IgD-negative memory B cell (primary cell): ENCODE measurements at regions not wholly inside any gene's neighbourhood (a gene's known extent, or its start where the extent isn't known, plus 50 kb on each side); places are given as distances from the start of the nearest gene placed in this dataset.
A peak's percentile ranks its signal among the peaks of the same experiment; 100 is the strongest.
"Not testable (repeated sequence)": the region's sequence is repeated elsewhere in the genome, so short reads cannot be mapped to it uniquely, and the experiment has no call there.

ENCODE experiments used
- H3K27ac Mint-ChIP-seq, 3 donors: one replicate each; pipeline ENCODE4 v1.8.0; 2020 to 2022; ENCODE audit warnings: mild to moderate bottlenecking in 3 of 3, mixed read lengths in 3 of 3, moderate library complexity in 1 of 3
- H3K27me3 Mint-ChIP-seq: one replicate; pipeline ENCODE4 v1.8.0; 2021; ENCODE audit warnings: mixed read lengths
- H3K36me3 Mint-ChIP-seq: one replicate; pipeline ENCODE4 v1.8.0; 2020; ENCODE audit warnings: mild to moderate bottlenecking, mixed read lengths
- H3K4me1 Mint-ChIP-seq, 3 donors: one replicate each; pipeline ENCODE4 v1.8.0; 2020 to 2022; ENCODE audit warnings: mixed read lengths in 3 of 3, mild to moderate bottlenecking in 1 of 3
- H3K4me3 Mint-ChIP-seq, 4 donors: one replicate each; pipeline ENCODE4 v1.8.0; 2020 to 2022; ENCODE audit warnings: mild to moderate bottlenecking in 4 of 4, mixed read lengths in 4 of 4, moderate library complexity in 3 of 4
- H3K9me3 Mint-ChIP-seq, 3 donors: one replicate each; pipeline ENCODE4 v1.8.0; 2020 to 2021; ENCODE audit warnings: mixed read lengths in 3 of 3, mild to moderate bottlenecking in 1 of 3

DNA sequence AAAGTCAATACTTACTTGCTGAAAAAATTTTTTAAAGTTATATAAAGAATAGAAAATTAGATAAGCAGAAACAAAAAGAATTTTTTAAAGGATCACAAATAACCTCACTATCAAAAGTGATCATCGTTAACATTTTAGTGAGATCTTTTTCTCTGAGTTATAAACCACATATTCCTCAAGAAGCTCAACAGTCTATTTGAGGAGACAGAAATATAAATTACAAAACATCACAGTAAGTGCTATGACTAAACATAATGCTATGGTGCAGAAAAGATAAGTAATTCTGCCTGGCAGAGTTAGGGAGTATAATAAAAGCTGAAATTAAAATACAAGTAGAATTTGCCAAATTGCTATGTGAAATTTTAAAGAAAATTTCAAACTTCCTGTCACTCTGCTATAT is 226.7 kb downstream of the LMBRD1 start:
- H3K4me3 Mint-ChIP-seq: no peak overlapping the region
- H3K27ac Mint-ChIP-seq: no peak overlapping the region
- no peaks in the 10 kb centered on the region for H3K4me1 Mint-ChIP-seq
- no peaks in the 10 kb centered on the region for H3K36me3 Mint-ChIP-seq
- H3K9me3 Mint-ChIP-seq: peaks cover 0 to 6% (median 4%) of the 10 kb centered on the region in 3 donors
- peaks cover 2% of the 10 kb centered on the region for H3K27me3 Mint-ChIP-seq

DNA sequence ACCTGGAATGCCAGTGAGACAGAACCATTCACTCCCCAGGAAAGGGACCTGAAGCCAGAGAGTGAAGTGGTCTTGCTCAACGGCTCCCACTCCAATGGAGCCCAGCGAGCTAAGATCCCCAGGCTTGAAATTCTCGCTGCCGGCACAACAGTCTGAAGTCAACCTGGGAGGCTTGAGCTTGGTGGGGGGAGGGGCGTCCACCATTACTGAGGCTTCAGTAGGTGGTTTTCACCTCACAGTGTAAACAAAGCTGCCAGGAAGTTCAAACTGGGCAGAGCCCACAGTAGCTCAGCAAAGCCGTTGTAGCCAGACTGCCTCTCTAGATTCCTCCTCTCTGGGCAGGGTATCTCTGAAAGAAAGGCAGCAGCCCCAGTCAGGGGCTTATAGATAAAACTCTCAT is 236.2 kb downstream of the LMBRD1 start:
- not testable (repeated sequence) for H3K4me3 Mint-ChIP-seq, H3K36me3 Mint-ChIP-seq, H3K4me1 Mint-ChIP-seq, H3K9me3 Mint-ChIP-seq, H3K27me3 Mint-ChIP-seq, H3K27ac Mint-ChIP-seq

DNA sequence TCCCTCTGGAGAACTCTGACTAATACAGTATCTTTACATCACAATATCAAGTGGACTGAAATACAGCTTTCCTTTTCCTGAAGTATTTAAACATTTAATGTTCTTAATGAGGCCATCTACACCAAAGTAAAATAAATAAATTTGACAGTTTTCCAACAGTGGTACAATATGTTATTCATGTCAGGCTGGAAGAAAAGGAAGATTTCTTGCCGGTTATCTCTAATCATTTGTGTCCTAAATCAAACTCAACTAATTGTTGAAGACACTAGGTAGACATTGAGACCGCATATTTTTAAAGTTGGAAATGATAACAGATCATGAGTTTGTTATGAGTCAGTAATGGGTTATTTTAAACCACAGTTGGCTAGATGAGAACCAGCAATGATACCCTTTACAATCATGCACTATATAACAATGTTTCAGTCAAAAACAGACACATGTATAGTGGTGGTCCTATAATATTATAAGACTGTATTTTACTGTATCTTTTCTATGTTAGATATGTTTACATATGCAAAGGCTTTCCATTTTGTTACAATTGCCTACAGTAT is 241.6 kb downstream of the LMBRD1 start:
- Mint-ChIP-seq H3K9me3 (peaks cover 0 to 4% (median 3%) of the 10 kb centered on the region in 3 donors), H3K4me1 (no peaks in the 10 kb centered on the region), H3K36me3 (no peaks in the 10 kb centered on the region), H3K27ac (no peak overlapping the region), H3K4me3 (no peak overlapping the region), H3K27me3 (no peaks in the 10 kb centered on the region)

DNA sequence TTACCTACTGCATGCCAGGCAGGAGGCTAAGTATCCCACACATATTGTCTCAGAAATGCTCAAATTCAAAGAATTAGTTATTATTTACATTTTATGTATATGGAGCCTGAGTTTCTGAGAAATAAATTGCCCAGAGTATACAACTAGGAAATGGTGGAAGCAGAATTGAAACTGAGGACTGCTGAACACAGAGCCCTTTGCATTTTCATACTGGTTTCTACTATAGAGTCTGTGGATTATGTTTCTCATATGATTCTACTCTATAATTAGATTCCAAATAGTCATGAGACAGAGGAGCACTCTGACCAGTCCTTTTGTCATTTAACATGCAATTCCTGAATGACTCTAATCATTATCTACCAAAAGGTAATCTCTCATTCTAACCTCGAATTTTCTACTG is 254.3 kb downstream of the LMBRD1 start:
- Mint-ChIP-seq H3K4me1 (no peaks in the 10 kb centered on the region), H3K27ac (no peak overlapping the region), H3K4me3 (no peak overlapping the region), H3K27me3 (peaks cover 3% of the 10 kb centered on the region), H3K9me3 (peaks cover 0 to 2% (median 0%) of the 10 kb centered on the region in 3 donors), H3K36me3 (no peaks in the 10 kb centered on the region)

DNA sequence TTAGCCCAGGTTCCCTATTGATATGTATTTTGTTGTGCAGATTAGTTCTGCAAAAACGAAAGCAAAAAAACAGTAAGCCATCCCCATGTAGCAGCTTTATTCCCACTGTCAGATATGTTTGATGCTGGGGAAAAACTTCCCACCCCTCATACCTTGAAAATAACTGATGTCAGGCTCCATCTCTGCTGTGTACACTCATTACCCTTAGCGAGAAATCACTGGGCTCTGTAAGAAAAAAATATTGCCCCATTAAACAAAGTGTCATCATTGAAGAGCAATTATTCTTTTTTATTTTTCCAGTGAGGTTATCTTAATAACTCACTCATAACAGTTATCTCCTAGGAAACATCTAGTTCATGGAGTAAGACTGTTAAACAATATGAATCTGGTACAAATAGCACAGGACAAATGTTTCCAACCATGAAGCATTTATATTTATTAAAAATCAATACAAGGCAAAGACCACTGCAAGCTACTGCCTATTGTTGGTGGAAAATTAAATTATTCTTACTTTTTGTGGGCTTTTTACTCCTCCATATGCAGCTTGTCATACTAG is 268.8 kb downstream of the LMBRD1 start:
- H3K36me3 Mint-ChIP-seq: no peaks in the 10 kb centered on the region
- no peak overlapping the region for H3K4me3 Mint-ChIP-seq
- H3K27me3 Mint-ChIP-seq: no peaks in the 10 kb centered on the region
- H3K9me3 Mint-ChIP-seq: no peaks in the 10 kb centered on the region
- H3K4me1 Mint-ChIP-seq: no peaks in the 10 kb centered on the region
- no peak overlapping the region for H3K27ac Mint-ChIP-seq

DNA sequence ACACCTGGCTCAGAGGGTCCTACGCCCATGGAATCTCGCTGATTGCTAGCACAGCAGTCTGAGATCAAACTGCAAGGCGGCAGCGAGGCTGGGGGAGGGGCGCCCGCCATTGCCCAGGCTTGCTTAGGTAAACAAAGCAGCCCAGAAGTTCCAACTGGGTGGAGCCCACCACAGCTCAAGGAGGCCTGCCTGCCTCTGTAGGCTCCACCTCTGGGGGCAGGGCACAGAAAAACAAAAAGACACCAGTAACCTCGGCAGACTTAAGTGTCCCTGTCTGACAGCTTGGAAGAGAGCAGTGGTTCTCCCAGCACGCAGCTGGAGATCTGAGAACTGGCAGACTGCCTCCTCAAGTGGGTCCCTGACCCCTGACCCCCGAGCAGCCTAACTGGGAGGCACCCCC is 281.3 kb downstream of the LMBRD1 start:
- not testable (repeated sequence) for H3K27me3 Mint-ChIP-seq, H3K4me3 Mint-ChIP-seq, H3K9me3 Mint-ChIP-seq, H3K27ac Mint-ChIP-seq, H3K4me1 Mint-ChIP-seq, H3K36me3 Mint-ChIP-seq

DNA sequence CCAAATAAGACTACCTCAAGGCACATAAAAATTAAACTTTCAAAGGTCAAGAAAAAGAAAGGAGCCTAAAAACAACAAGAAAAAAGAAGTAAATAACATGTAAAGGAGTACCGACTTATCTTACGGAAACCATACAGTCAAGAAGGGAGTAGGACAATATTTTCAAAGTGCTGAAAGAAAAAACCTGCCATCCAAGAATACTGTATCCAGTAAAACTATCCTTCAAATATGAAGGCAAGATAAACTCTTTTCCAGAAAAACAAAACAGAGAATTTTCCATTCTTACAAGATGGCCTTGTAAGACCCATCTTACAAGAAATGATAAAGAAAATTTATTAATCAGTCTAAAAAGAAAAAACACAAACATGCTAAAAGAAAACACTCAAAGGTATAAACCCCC is 302.2 kb downstream of the LMBRD1 start:
- H3K27me3 Mint-ChIP-seq: peaks cover 2% of the 10 kb centered on the region
- no peak overlapping the region for H3K4me3 Mint-ChIP-seq
- no peak overlapping the region for H3K27ac Mint-ChIP-seq
- H3K4me1 Mint-ChIP-seq: no peaks in the 10 kb centered on the region
- peaks cover 3 to 16% (median 3%) of the 10 kb centered on the region in 3 donors for H3K9me3 Mint-ChIP-seq
- H3K36me3 Mint-ChIP-seq: no peaks in the 10 kb centered on the region

DNA sequence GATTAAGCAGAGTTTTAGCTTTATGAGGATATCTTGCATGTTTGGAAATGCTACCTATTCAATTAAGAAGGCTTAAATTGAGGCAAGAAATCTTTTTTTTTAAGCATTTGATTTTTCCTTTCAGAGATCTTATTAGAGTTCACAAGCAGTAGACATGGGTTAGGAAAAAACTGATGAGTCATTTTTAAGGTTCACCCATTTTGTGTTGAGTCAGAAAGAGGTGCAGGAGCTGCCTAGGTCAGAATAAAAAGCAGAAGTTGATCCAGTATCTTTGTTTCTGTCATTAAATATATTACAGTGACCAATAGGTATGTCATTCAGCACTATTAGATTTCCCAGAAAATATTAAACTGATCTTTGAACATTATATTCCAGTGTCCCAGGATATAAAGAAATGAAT is 306.8 kb downstream of the LMBRD1 start:
- no peaks in the 10 kb centered on the region for H3K36me3 Mint-ChIP-seq
- H3K9me3 Mint-ChIP-seq: peaks cover 3 to 34% (median 5%) of the 10 kb centered on the region in 3 donors
- no peak overlapping the region for H3K4me3 Mint-ChIP-seq
- peaks cover 4% of the 10 kb centered on the region for H3K27me3 Mint-ChIP-seq
- no peak overlapping the region for H3K27ac Mint-ChIP-seq
- no peaks in the 10 kb centered on the region for H3K4me1 Mint-ChIP-seq

DNA sequence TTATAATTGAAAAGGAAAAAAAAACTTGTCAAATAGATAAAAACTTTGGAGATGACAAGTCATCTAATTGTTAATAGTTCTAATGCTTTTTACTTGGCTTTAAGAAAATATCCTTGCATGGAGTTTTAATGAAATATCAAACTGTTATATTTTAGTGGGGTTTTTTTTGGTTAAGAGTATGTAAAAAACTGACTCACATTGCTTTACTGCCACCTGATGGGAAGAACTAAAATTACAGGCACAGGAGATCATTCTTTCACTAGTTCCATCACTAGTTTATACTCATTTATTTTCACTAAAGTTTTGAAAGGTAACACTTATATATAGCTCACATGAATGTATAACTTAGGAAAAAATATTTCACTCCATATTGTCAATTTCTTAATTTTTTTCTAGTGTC is 309.1 kb downstream of the LMBRD1 start:
- Mint-ChIP-seq H3K27me3 (peaks cover 4% of the 10 kb centered on the region), H3K36me3 (no peaks in the 10 kb centered on the region), H3K4me3 (no peak overlapping the region), H3K4me1 (no peaks in the 10 kb centered on the region), H3K27ac (no peak overlapping the region), H3K9me3 (peaks cover 3 to 18% (median 5%) of the 10 kb centered on the region in 3 donors)

DNA sequence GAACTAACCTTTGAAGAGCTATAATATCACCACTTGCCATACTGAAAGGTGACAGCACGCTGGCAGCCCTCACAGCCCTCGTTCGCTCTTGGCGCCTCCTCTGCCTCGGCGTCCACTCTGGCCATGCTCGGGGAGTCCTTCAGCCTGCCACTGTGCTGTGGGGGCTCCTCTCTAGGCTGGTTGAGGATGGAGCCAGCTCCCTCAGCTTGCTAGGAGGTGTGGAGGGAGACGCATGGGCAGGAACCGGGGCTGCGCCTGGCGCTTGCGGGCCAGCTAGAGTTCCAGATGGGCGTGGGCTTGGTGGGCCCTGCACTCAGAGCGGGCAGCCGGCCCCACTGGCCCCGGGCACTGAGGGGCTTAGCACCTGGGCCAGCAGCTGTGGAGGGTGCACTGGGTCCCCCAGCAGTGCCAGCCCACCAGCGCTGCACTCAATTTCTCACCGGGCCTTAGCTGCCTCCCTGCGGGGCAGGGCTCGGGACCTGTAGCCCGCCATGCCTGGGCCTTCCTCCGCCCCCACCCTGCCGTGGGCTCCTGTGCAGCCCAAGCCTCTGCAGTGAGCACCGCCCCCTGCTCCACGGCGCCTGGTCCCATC is 329.7 kb downstream of the LMBRD1 start:
- Mint-ChIP-seq H3K36me3 (no peaks in the 10 kb centered on the region), H3K4me3 (no peak overlapping the region), H3K4me1 (no peaks in the 10 kb centered on the region), H3K9me3 (peaks cover 0 to 2% (median 0%) of the 10 kb centered on the region in 3 donors), H3K27me3 (no peaks in the 10 kb centered on the region), H3K27ac (peak overlapping the region in 1 of 3 donors; percentile 27)

DNA sequence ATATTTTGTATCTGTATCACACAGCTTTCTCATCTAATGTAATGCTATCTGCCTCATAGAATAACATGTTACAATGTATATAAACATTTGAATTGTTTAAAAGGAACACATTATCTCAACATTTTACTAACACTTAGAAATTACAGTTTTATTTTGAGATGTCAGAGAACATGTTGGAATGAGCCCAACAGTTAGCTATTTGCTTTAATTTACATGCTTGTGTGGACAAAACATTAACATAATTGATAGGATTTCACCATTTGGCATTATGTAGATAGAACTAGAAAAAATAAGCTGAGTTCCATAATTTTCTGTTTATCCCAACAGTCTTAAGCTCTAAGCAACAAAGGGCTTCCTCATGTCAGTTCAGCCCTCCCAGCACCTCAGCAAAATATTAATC is 330.9 kb downstream of the LMBRD1 start:
- Mint-ChIP-seq H3K27me3 (no peaks in the 10 kb centered on the region), H3K36me3 (no peaks in the 10 kb centered on the region), H3K4me3 (no peak overlapping the region), H3K9me3 (peaks cover 0 to 2% (median 0%) of the 10 kb centered on the region in 3 donors), H3K27ac (no peak overlapping the region), H3K4me1 (no peaks in the 10 kb centered on the region)

DNA sequence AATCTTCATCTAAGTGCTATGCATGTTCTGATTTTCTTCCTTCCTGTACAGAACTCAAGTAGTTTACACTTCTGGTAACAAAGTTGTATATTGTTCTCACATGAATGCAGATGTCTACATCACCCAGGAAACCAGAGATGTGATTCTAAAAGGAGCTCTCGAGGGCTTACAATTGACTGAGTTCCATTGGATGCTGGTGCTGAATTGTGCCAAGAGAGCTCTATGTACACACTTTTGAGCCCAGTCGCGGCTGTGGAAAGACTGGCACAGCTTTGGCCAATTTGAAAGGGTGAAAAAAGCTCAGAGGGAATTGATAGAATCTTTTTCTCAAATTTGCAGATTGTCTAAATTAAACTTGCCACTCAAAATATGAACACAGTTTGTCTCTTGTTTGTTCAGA is 340.7 kb downstream of the LMBRD1 start:
- Mint-ChIP-seq H3K36me3 (no peaks in the 10 kb centered on the region), H3K27ac (no peak overlapping the region), H3K4me1 (no peaks in the 10 kb centered on the region), H3K4me3 (no peak overlapping the region), H3K9me3 (peaks cover 2 to 10% (median 6%) of the 10 kb centered on the region in 3 donors), H3K27me3 (no peaks in the 10 kb centered on the region)

DNA sequence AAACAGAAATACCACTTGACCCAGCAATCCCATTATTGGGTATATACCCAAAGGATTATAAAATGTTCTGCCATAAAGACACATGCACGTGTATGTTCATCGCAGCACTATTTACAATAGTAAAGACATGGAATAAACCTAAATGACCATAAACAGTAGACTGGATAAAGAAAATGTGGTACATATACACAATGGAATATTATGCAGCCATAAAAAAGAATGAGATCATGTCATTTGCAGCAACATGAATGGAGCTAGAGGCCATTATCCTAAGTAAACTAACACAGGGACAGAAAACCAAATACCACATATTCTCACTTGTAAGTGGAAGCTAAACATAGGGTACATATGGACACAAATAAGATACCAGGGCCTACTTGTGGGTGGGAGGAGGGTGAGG is 342.2 kb downstream of the LMBRD1 start:
- not testable (repeated sequence) for H3K27ac Mint-ChIP-seq, H3K36me3 Mint-ChIP-seq, H3K4me3 Mint-ChIP-seq, H3K4me1 Mint-ChIP-seq, H3K27me3 Mint-ChIP-seq
- peaks cover 2 to 10% (median 6%) of the 10 kb centered on the region in 3 donors for H3K9me3 Mint-ChIP-seq

DNA sequence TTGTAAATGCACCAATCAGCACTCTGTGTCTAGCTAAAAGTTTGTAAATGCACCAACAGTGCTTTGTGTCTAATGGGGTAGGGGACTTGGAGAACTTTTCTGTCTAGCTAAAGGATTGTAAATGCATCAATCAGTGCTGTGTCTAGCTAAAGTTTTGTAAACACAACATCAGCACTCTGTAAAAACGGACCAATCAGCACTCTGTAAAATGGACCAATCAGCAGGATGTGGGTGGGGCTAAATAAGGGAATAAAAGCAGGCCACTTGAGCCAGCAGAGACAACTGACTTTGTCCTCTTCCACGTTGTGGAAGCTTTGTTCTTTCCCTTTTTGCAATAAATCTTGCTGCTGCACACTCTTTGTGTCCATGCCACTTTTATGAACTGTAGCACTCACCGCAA is 346.3 kb downstream of the LMBRD1 start:
- H3K27ac Mint-ChIP-seq, H3K4me1 Mint-ChIP-seq, H3K4me3 Mint-ChIP-seq, H3K27me3 Mint-ChIP-seq, H3K36me3 Mint-ChIP-seq: not testable (repeated sequence)
- H3K9me3 Mint-ChIP-seq: peaks cover 1 to 14% (median 8%) of the 10 kb centered on the region in 3 donors

DNA sequence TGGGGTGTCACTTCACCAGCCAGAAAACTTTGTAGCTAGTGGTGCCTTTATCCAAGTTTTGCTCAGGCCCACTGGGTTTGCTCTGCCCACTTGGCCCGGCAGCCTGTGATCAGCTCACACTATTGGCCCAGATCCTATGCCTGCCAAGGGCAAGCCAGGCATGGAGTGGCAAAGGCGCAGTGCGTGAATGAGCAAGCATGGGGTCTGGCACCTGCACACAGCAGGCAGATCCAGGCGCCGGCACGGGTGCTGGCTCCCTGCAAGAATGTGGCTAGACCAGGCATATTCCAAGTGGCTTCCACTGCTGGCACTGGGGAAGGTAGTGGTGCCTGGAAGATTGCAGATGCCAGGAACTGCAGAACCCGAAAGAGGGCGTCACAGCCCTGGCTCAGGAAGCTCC is 346.9 kb downstream of the LMBRD1 start:
- H3K9me3 Mint-ChIP-seq: peaks cover 1 to 14% (median 8%) of the 10 kb centered on the region in 3 donors
- no peak overlapping the region for H3K27ac Mint-ChIP-seq
- no peaks in the 10 kb centered on the region for H3K4me1 Mint-ChIP-seq
- no peaks in the 10 kb centered on the region for H3K36me3 Mint-ChIP-seq
- no peaks in the 10 kb centered on the region for H3K27me3 Mint-ChIP-seq
- no peak overlapping the region for H3K4me3 Mint-ChIP-seq
